ENCODE measurements at regions not wholly inside any gene's neighbourhood (a gene's known extent, or its start where the extent isn't known, plus 50 kb on each side); places are given as distances from the start of the nearest gene placed in this dataset.

- TF ChIP-seq, protein P1, sequence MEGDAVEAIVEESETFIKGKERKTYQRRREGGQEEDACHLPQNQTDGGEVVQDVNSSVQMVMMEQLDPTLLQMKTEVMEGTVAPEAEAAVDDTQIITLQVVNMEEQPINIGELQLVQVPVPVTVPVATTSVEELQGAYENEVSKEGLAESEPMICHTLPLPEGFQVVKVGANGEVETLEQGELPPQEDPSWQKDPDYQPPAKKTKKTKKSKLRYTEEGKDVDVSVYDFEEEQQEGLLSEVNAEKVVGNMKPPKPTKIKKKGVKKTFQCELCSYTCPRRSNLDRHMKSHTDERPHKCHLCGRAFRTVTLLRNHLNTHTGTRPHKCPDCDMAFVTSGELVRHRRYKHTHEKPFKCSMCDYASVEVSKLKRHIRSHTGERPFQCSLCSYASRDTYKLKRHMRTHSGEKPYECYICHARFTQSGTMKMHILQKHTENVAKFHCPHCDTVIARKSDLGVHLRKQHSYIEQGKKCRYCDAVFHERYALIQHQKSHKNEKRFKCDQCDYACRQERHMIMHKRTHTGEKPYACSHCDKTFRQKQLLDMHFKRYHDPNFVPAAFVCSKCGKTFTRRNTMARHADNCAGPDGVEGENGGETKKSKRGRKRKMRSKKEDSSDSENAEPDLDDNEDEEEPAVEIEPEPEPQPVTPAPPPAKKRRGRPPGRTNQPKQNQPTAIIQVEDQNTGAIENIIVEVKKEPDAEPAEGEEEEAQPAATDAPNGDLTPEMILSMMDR (IDR thresholded peaks at IDR 0.05; ENCODE audit: insufficient read depth, low read depth, low read length): no peak
- TF ChIP-seq EZH2 (IDR thresholded peaks at IDR 0.05; ENCODE audit: insufficient read depth, low read length): no peak
Observed at GRCh38 chr5:3801967-3802366, 206.3 kb downstream of the IRX1 start.
